ENCODE measurements at regions not wholly inside any gene's neighbourhood (a gene's known extent, or its start where the extent isn't known, plus 50 kb on each side); places are given as distances from the start of the nearest gene placed in this dataset.

DNA sequence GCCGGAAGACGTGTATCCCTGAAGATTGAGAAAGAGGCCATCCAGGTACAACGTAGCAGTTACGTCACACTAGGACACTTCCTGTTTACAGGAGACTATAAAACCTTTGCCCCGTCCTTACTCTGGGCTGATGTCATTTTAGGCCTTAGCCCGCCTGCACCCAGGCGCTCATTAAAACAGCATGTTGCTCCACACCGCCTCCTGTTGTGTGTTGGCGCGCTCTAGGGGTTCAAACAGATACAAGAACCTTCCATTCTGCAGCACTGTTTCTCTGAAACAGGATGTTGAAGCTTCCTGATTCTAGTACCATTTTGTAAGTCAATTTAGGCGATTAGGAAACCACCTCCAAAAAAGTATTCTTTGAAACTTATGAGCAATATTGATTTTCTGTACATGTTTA, 722.1 kb downstream of the PCDH7 start:
- no peak overlapping the region for H3K4me3 ChIP-seq
- H3K9me3 ChIP-seq (ENCODE audit: low read depth): no peaks in the 10 kb centered on the region
- no peak overlapping the region for H3K27ac ChIP-seq
- H3K4me1 ChIP-seq (ENCODE audit: low read depth): peaks cover 5% of the 10 kb centered on the region
- H3K27me3 ChIP-seq: no peaks in the 10 kb centered on the region
- no peak for DNase-seq (ENCODE audit: low read depth in 1 of 2, low spot score in 1 of 2)
- TF ChIP-seq, protein P1, sequence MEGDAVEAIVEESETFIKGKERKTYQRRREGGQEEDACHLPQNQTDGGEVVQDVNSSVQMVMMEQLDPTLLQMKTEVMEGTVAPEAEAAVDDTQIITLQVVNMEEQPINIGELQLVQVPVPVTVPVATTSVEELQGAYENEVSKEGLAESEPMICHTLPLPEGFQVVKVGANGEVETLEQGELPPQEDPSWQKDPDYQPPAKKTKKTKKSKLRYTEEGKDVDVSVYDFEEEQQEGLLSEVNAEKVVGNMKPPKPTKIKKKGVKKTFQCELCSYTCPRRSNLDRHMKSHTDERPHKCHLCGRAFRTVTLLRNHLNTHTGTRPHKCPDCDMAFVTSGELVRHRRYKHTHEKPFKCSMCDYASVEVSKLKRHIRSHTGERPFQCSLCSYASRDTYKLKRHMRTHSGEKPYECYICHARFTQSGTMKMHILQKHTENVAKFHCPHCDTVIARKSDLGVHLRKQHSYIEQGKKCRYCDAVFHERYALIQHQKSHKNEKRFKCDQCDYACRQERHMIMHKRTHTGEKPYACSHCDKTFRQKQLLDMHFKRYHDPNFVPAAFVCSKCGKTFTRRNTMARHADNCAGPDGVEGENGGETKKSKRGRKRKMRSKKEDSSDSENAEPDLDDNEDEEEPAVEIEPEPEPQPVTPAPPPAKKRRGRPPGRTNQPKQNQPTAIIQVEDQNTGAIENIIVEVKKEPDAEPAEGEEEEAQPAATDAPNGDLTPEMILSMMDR (IDR thresholded peaks at IDR 0.05; ENCODE audit: low read depth, low read length): no peak
- no peaks in the 10 kb centered on the region for H3K36me3 ChIP-seq

- Histone ChIP-seq H3K9me3 (ENCODE audit: low read depth) (no peaks in the 10 kb centered on the region), H3K36me3 (no peaks in the 10 kb centered on the region), H3K27ac (no peak overlapping the region), H3K4me1 (ENCODE audit: low read depth) (peaks cover 5% of the 10 kb centered on the region), H3K27me3 (no peaks in the 10 kb centered on the region), H3K4me3 (no peak overlapping the region)
- DNase-seq (ENCODE audit: low read depth in 1 of 2, low spot score in 1 of 2): no peak
- TF ChIP-seq, protein P1 (IDR thresholded peaks at IDR 0.05; ENCODE audit: low read depth, low read length): no peak
Observed at GRCh38 chr4:31445526-31445925, 725.4 kb downstream of the PCDH7 start.

GRCh38 chr4:31455612-31456011, 735.4 kb downstream of the PCDH7 start:
- Histone ChIP-seq H3K4me1 (ENCODE audit: low read depth) (no peaks in the 10 kb centered on the region), H3K4me3 (no peak overlapping the region), H3K27ac (no peak overlapping the region), H3K36me3 (no peaks in the 10 kb centered on the region), H3K9me3 (ENCODE audit: low read depth) (no peaks in the 10 kb centered on the region), H3K27me3 (no peaks in the 10 kb centered on the region)
- DNase-seq (ENCODE audit: low read depth in 1 of 2, low spot score in 1 of 2): no peak
- TF ChIP-seq, protein P1 (IDR thresholded peaks at IDR 0.05; ENCODE audit: low read depth, low read length): no peak

DNA sequence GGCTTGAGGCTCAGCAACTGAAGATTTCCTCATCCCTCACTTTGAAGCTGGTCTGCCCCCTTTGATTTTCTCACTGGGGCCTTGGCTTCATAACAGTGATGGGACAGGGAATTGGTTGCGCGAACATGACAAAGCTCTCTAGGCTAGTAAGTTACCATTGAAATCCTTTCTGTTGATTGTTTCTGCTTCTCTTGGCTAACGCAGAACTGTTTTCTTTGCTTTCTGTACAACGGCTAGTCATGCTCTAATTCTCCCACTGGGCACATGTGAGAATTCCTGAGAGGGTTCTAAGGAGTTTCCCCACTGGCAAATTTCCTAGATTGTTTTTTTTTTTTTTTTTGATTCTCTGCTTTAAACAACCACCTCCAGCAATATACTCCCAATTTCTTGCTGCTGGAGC, 738.6 kb downstream of the PCDH7 start:
- peak in 1 of 2 donors; percentile 1 for DNase-seq (ENCODE audit: low read depth in 1 of 2, low spot score in 1 of 2)
- Histone ChIP-seq H3K36me3 (no peaks in the 10 kb centered on the region), H3K4me3 (no peak overlapping the region)

GRCh38 chr4:31461421-31461820, 741.3 kb downstream of the PCDH7 start:
- no peaks in the 10 kb centered on the region for H3K27me3 ChIP-seq
- H3K27ac ChIP-seq: no peak overlapping the region
- TF ChIP-seq, protein P1 (IDR thresholded peaks at IDR 0.05; ENCODE audit: low read depth, low read length): no peak
- H3K4me3 ChIP-seq: no peak overlapping the region
- no peaks in the 10 kb centered on the region for H3K9me3 ChIP-seq (ENCODE audit: low read depth)
- H3K36me3 ChIP-seq: no peaks in the 10 kb centered on the region
- no peak for DNase-seq (ENCODE audit: low read depth in 1 of 2, low spot score in 1 of 2)
- H3K4me1 ChIP-seq (ENCODE audit: low read depth): no peaks in the 10 kb centered on the region

More for the DNA sequence above, 738.6 kb downstream of the PCDH7 start:
- Histone ChIP-seq H3K27me3 (no peaks in the 10 kb centered on the region), H3K27ac (no peak overlapping the region), H3K4me1 (ENCODE audit: low read depth) (no peaks in the 10 kb centered on the region), H3K9me3 (ENCODE audit: low read depth) (no peaks in the 10 kb centered on the region)
- TF ChIP-seq, protein P1 (IDR thresholded peaks at IDR 0.05; ENCODE audit: low read depth, low read length): no peak

DNA sequence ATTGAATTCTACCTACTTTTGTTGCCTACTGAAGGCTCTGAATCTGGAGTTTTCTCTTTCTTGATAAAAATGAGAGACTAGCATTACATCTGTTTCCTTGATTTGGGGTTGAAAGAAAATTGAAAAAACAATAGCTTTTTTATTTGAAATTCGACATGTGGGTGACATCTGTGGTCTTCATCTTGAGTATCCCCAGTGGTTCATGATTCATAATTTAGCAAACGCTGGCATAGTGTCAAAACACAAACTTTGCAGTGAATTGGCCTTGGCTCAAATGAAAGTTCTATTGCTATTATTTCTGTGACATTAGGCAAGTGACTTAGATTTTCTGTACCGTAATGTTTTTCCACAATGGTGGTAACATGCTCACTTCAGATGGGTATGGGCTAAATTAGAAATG, 747.6 kb downstream of the PCDH7 start:
- no peak overlapping the region for H3K27ac ChIP-seq
- no peak overlapping the region for H3K4me3 ChIP-seq
- no peaks in the 10 kb centered on the region for H3K36me3 ChIP-seq
- TF ChIP-seq, protein P1 (IDR thresholded peaks at IDR 0.05; ENCODE audit: low read depth, low read length): no peak
- H3K4me1 ChIP-seq (ENCODE audit: low read depth): no peaks in the 10 kb centered on the region
- DNase-seq (ENCODE audit: low read depth in 1 of 2, low spot score in 1 of 2): peak in 1 of 2 donors; percentile 13
- H3K9me3 ChIP-seq (ENCODE audit: low read depth): no peaks in the 10 kb centered on the region
- no peaks in the 10 kb centered on the region for H3K27me3 ChIP-seq
